ENCODE measurements at regions not wholly inside any gene's neighbourhood (a gene's known extent, or its start where the extent isn't known, plus 50 kb on each side); places are given as distances from the start of the nearest gene placed in this dataset.
"Not testable (repeated sequence)": the region's sequence is repeated elsewhere in the genome, so short reads cannot be mapped to it uniquely, and the experiment has no call there.

GRCh38 chr3:139260793-139261736, 82.8 kb upstream of the MRPS22 start:
- FAIRE-seq (no peak), DNase-seq (ENCODE audit: insufficient read length) (no peak)
- TF ChIP-seq POLR2A (IDR thresholded peaks at IDR 0.05; ENCODE audit: low read depth, low read length) (no peak), POLR2AphosphoS5 (IDR thresholded peaks at IDR 0.05; ENCODE audit: low read depth, low read length) (no peak), TAF1 (IDR thresholded peaks at IDR 0.05; ENCODE audit: borderline replicate concordance, low read depth, low read length) (no peak)

GRCh38 chr3:139261754-139262586, 81.8 kb upstream of the MRPS22 start:
- DNase-seq (ENCODE audit: insufficient read length): no peak
- FAIRE-seq: no peak
- no peak for TF ChIP-seq TAF1 (IDR thresholded peaks at IDR 0.05; ENCODE audit: borderline replicate concordance, low read depth, low read length)
- TF ChIP-seq POLR2AphosphoS5 (IDR thresholded peaks at IDR 0.05; ENCODE audit: low read depth, low read length): no peak

GRCh38 chr3:139263798-139264197, 80.0 kb upstream of the MRPS22 start:
- no peak for FAIRE-seq
- DNase-seq (ENCODE audit: insufficient read length): no peak
- TF ChIP-seq TAF1 (IDR thresholded peaks at IDR 0.05; ENCODE audit: borderline replicate concordance, low read depth, low read length): no peak
- no peak for TF ChIP-seq POLR2A (IDR thresholded peaks at IDR 0.05; ENCODE audit: low read depth, low read length)
- no peak for TF ChIP-seq POLR2AphosphoS5 (IDR thresholded peaks at IDR 0.05; ENCODE audit: low read depth, low read length)

GRCh38 chr3:139264375-139264774, 79.4 kb upstream of the MRPS22 start:
- FAIRE-seq (no peak), DNase-seq (ENCODE audit: insufficient read length) (no peak)
- TF ChIP-seq POLR2A (IDR thresholded peaks at IDR 0.05; ENCODE audit: low read depth, low read length): no peak
- no peak for TF ChIP-seq TAF1 (IDR thresholded peaks at IDR 0.05; ENCODE audit: borderline replicate concordance, low read depth, low read length)
- TF ChIP-seq POLR2AphosphoS5 (IDR thresholded peaks at IDR 0.05; ENCODE audit: low read depth, low read length): no peak

GRCh38 chr3:139265131-139266016, 78.4 kb upstream of the MRPS22 start:
- TF ChIP-seq POLR2AphosphoS5 (IDR thresholded peaks at IDR 0.05; ENCODE audit: low read depth, low read length) (no peak), POLR2A (IDR thresholded peaks at IDR 0.05; ENCODE audit: low read depth, low read length) (no peak), TAF1 (IDR thresholded peaks at IDR 0.05; ENCODE audit: borderline replicate concordance, low read depth, low read length) (no peak)
- FAIRE-seq (no peak), DNase-seq (ENCODE audit: insufficient read length) (no peak)

GRCh38 chr3:139267300-139268246, 76.2 kb upstream of the MRPS22 start:
- no peak for FAIRE-seq
- no peak for DNase-seq (ENCODE audit: insufficient read length)
- TF ChIP-seq POLR2AphosphoS5 (IDR thresholded peaks at IDR 0.05; ENCODE audit: low read depth, low read length): no peak
- TF ChIP-seq TAF1 (IDR thresholded peaks at IDR 0.05; ENCODE audit: borderline replicate concordance, low read depth, low read length): no peak
- TF ChIP-seq POLR2A (IDR thresholded peaks at IDR 0.05; ENCODE audit: low read depth, low read length): no peak

GRCh38 chr3:139269984-139270383, 73.8 kb upstream of the MRPS22 start:
- FAIRE-seq (no peak), DNase-seq (ENCODE audit: insufficient read length) (no peak)
- TF ChIP-seq POLR2A (IDR thresholded peaks at IDR 0.05; ENCODE audit: low read depth, low read length) (no peak), POLR2AphosphoS5 (IDR thresholded peaks at IDR 0.05; ENCODE audit: low read depth, low read length) (no peak), TAF1 (IDR thresholded peaks at IDR 0.05; ENCODE audit: borderline replicate concordance, low read depth, low read length) (no peak)

GRCh38 chr3:139270652-139271051, 73.2 kb upstream of the MRPS22 start:
- not testable (repeated sequence) for DNase-seq (ENCODE audit: insufficient read length)

GRCh38 chr3:139280027-139280671, 63.7 kb upstream of the MRPS22 start:
- no peak for DNase-seq (ENCODE audit: insufficient read length)
- no peak for FAIRE-seq
- TF ChIP-seq TAF1 (IDR thresholded peaks at IDR 0.05; ENCODE audit: borderline replicate concordance, low read depth, low read length) (no peak), POLR2A (IDR thresholded peaks at IDR 0.05; ENCODE audit: low read depth, low read length) (no peak), POLR2AphosphoS5 (IDR thresholded peaks at IDR 0.05; ENCODE audit: low read depth, low read length) (no peak)

More at GRCh38 chr3:139270652-139271051, 73.2 kb upstream of the MRPS22 start:
- not testable (repeated sequence) for FAIRE-seq

- TF ChIP-seq POLR2A (IDR thresholded peaks at IDR 0.05; ENCODE audit: low read depth, low read length) (no peak), POLR2AphosphoS5 (IDR thresholded peaks at IDR 0.05; ENCODE audit: low read depth, low read length) (no peak), TAF1 (IDR thresholded peaks at IDR 0.05; ENCODE audit: borderline replicate concordance, low read depth, low read length) (no peak)
- DNase-seq (ENCODE audit: insufficient read length): no peak
- FAIRE-seq: no peak
These were observed 62.7 kb upstream of the MRPS22 start for GRCh38 chr3:139281096-139281495.

Measured in GM12892 (cell line).